ENCODE measurements at regions not wholly inside any gene's neighbourhood (a gene's known extent, or its start where the extent isn't known, plus 50 kb on each side); places are given as distances from the start of the nearest gene placed in this dataset.

DNA sequence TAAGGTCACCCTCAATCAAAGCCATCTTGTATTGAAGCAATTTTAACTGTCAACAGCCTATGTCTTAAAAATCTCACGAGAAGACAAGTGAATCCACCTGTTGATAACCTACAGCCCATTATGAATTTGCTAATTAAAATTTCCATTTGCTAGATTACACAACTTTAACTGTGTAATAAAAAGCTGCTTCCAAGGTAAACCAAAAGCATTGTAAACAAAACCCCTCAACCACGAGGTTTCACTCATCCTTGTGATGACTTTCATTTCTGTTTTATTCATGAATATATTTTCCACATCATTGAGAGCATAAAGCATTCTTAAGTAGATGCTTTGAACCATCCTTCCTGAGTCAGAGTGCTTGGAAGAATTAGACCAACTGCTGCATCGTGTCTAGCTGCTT is 217.5 kb upstream of the GYPA start:
- TF ChIP-seq, protein P1, sequence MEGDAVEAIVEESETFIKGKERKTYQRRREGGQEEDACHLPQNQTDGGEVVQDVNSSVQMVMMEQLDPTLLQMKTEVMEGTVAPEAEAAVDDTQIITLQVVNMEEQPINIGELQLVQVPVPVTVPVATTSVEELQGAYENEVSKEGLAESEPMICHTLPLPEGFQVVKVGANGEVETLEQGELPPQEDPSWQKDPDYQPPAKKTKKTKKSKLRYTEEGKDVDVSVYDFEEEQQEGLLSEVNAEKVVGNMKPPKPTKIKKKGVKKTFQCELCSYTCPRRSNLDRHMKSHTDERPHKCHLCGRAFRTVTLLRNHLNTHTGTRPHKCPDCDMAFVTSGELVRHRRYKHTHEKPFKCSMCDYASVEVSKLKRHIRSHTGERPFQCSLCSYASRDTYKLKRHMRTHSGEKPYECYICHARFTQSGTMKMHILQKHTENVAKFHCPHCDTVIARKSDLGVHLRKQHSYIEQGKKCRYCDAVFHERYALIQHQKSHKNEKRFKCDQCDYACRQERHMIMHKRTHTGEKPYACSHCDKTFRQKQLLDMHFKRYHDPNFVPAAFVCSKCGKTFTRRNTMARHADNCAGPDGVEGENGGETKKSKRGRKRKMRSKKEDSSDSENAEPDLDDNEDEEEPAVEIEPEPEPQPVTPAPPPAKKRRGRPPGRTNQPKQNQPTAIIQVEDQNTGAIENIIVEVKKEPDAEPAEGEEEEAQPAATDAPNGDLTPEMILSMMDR (IDR thresholded peaks at IDR 0.05), result no peak
- TF ChIP-seq SIN3A (IDR thresholded peaks at IDR 0.05; ENCODE audit: borderline replicate concordance, insufficient read depth, low read depth, low read length), result no peak
- no peak for TF ChIP-seq POLR2AphosphoS5 (IDR thresholded peaks at IDR 0.05; ENCODE audit: low read depth, low read length)
- TF ChIP-seq, protein P2, sequence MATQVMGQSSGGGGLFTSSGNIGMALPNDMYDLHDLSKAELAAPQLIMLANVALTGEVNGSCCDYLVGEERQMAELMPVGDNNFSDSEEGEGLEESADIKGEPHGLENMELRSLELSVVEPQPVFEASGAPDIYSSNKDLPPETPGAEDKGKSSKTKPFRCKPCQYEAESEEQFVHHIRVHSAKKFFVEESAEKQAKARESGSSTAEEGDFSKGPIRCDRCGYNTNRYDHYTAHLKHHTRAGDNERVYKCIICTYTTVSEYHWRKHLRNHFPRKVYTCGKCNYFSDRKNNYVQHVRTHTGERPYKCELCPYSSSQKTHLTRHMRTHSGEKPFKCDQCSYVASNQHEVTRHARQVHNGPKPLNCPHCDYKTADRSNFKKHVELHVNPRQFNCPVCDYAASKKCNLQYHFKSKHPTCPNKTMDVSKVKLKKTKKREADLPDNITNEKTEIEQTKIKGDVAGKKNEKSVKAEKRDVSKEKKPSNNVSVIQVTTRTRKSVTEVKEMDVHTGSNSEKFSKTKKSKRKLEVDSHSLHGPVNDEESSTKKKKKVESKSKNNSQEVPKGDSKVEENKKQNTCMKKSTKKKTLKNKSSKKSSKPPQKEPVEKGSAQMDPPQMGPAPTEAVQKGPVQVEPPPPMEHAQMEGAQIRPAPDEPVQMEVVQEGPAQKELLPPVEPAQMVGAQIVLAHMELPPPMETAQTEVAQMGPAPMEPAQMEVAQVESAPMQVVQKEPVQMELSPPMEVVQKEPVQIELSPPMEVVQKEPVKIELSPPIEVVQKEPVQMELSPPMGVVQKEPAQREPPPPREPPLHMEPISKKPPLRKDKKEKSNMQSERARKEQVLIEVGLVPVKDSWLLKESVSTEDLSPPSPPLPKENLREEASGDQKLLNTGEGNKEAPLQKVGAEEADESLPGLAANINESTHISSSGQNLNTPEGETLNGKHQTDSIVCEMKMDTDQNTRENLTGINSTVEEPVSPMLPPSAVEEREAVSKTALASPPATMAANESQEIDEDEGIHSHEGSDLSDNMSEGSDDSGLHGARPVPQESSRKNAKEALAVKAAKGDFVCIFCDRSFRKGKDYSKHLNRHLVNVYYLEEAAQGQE (IDR thresholded peaks at IDR 0.05; ENCODE audit: insufficient read depth in 1 of 2, low read depth in 2 of 2, low read length in 1 of 2), result no peak
- no peak for TF ChIP-seq TCF7L2 (IDR thresholded peaks at IDR 0.05; ENCODE audit: low read depth, low read length)
